PC-9 (cell line): ENCODE measurements at regions not wholly inside any gene's neighbourhood (a gene's known extent, or its start where the extent isn't known, plus 50 kb on each side); places are given as distances from the start of the nearest gene placed in this dataset.

Experiments used
- BruUV-seq: library from RNA; stranded (reverse); fragments of 400-500 nt; replicated peaks from 2 replicates; lab custom pipeline; 2021; lab: Mats Ljungman, UMichigan
- CTCF ChIA-PET: fragments of 300-600 bp; sonication (Branson Sonifier 250); formaldehyde crosslinking; loops from one replicate; lab custom pipeline; 2022; ENCODE audit warnings: antibody characterized with exemption; lab: Charles Lee
- POLR2A ChIA-PET: fragments of 300-600 bp; sonication (Branson Sonifier 250); formaldehyde crosslinking; loops from one replicate; lab custom pipeline; 2022; ENCODE audit warnings: antibody characterized with exemption; ENCODE audit not compliant: unreplicated experiment; lab: Charles Lee
- DNase-seq, 2 experiments: peaks; one replicate each; pipeline versions ENCODE4 v3.0.0 to v3.0.0-alpha.2; 2015 to 2022; ENCODE audit warnings: mixed read lengths in 1 of 2
- H2AFZ ChIP-seq: fragments of 200-600 bp; sonication (generic); 2 replicates; pipeline ENCODE4 v1.8.1; 2017; ENCODE audit warnings: antibody characterized with exemption
- H3F3A ChIP-seq: fragments of 200-600 bp; sonication (generic); 2 replicates; pipeline ENCODE4 v1.8.1; 2017; ENCODE audit warnings: antibody characterized with exemption, mild to moderate bottlenecking, low read depth; ENCODE audit not compliant: insufficient read depth
- H3K27ac ChIP-seq: fragments of 200-600 bp; sonication (generic); 2 replicates; pipeline ENCODE4 v1.6.1; 2016; ENCODE audit warnings: mixed run types
- H3K27me3 ChIP-seq: fragments of 200-600 bp; sonication (generic); 2 replicates; pipeline ENCODE4 v1.6.1; 2016; ENCODE audit warnings: low read depth, mixed run types; ENCODE audit not compliant: insufficient read depth
- H3K36me3 ChIP-seq: fragments of 200-600 bp; sonication (generic); 2 replicates; pipeline ENCODE4 v1.6.1; 2016; ENCODE audit warnings: low read depth, mixed run types
- H3K4me1 ChIP-seq: fragments of 200-600 bp; sonication (generic); replicated peaks from 2 replicates; pipeline ENCODE4 v1.6.1; 2016; ENCODE audit warnings: mixed run types; ENCODE audit not compliant: insufficient read depth
- H3K4me2 ChIP-seq: fragments of 200-600 bp; sonication (generic); 2 replicates; pipeline ENCODE4 v1.6.1; 2017; ENCODE audit warnings: mixed run types
- H3K4me3 ChIP-seq: fragments of 200-600 bp; sonication (generic); 2 replicates; pipeline ENCODE4 v1.6.1; 2016; ENCODE audit warnings: mixed run types
- H3K79me2 ChIP-seq: fragments of 200-600 bp; sonication (generic); 2 replicates; pipeline ENCODE4 v1.6.1; 2017; ENCODE audit warnings: low read depth, mixed run types
- H3K9me2 ChIP-seq: fragments of 200-600 bp; sonication (generic); 2 replicates; pipeline ENCODE4 v1.8.1; 2017; ENCODE audit warnings: mild to moderate bottlenecking; ENCODE audit not compliant: insufficient read depth
- H3K9me3 ChIP-seq: fragments of 200-600 bp; sonication (generic); 2 replicates; pipeline ENCODE4 v1.8.1; 2016; ENCODE audit warnings: low read depth; ENCODE audit not compliant: insufficient read depth
- H4K20me1 ChIP-seq: fragments of 200-600 bp; sonication (generic); 2 replicates; pipeline ENCODE4 v1.8.1; 2017; ENCODE audit not compliant: insufficient read depth
- EZH2 ChIP-seq: fragments of 200-600 bp; sonication (generic); IDR thresholded peaks from 2 replicates; pipeline ENCODE4 v1.8.0; 2017; ENCODE audit warnings: antibody characterized with exemption, low read depth
- intact Hi-C: fragments of 100-400 bp; cut with micrococcal nuclease; formaldehyde crosslinking; loops from one replicate; pipeline ENCODE4 v1.10.0; 2022; ENCODE audit not compliant: unreplicated experiment
- TF ChIP-seq, protein P1 (sequence below): fragments of 200-600 bp; sonication (generic); conservative IDR thresholded peaks from 2 replicates; pipeline ENCODE4 v1.6.1; 2017; ENCODE audit warnings: mixed run types, antibody characterized with exemption, mild to moderate bottlenecking, moderate library complexity

DNA sequence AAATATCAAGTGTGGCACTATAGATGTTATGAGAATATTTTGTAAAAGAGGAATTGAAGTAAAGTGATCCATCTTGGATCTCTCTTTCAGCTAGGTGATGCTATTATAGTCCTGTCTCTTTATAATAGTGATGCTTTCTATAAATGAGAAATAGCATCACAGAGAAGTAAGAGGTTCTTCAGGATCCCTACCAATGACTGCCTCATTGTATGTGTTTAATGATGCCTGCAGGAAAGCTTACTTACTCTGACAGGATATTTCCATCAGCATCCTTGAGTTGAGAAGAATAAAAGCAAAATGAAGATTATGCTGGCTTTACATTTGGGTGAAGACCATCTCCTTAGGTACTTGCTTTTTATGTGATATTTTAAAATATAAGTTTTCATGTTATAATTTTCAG lies 846.0 kb upstream of the LRFN5 start:
- H3K27ac ChIP-seq = no peak overlapping the region
- H3K4me2 ChIP-seq = no peak overlapping the region
- ChIA-PET POLR2A (no interaction called here), CTCF (no interaction called here)
- H3K27me3 ChIP-seq = no peaks in the 10 kb centered on the region
- TF ChIP-seq, protein P1, sequence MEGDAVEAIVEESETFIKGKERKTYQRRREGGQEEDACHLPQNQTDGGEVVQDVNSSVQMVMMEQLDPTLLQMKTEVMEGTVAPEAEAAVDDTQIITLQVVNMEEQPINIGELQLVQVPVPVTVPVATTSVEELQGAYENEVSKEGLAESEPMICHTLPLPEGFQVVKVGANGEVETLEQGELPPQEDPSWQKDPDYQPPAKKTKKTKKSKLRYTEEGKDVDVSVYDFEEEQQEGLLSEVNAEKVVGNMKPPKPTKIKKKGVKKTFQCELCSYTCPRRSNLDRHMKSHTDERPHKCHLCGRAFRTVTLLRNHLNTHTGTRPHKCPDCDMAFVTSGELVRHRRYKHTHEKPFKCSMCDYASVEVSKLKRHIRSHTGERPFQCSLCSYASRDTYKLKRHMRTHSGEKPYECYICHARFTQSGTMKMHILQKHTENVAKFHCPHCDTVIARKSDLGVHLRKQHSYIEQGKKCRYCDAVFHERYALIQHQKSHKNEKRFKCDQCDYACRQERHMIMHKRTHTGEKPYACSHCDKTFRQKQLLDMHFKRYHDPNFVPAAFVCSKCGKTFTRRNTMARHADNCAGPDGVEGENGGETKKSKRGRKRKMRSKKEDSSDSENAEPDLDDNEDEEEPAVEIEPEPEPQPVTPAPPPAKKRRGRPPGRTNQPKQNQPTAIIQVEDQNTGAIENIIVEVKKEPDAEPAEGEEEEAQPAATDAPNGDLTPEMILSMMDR = no peak
- TF ChIP-seq EZH2 = no peak
- no peaks in the 10 kb centered on the region for H4K20me1 ChIP-seq
- H3K36me3 ChIP-seq = no peaks in the 10 kb centered on the region
- no peak for DNase-seq
- no peak overlapping the region for H3K4me3 ChIP-seq
- intact Hi-C loops = no loop called here
- H2AFZ ChIP-seq = no peak overlapping the region
- H3K9me3 ChIP-seq = no peaks in the 10 kb centered on the region
- no TSS peak for BruUV-seq
- no peaks in the 10 kb centered on the region for H3K79me2 ChIP-seq
- H3K9me2 ChIP-seq = no peaks in the 10 kb centered on the region
- no peaks in the 10 kb centered on the region for H3F3A ChIP-seq
- no peaks in the 10 kb centered on the region for H3K4me1 ChIP-seq

DNA sequence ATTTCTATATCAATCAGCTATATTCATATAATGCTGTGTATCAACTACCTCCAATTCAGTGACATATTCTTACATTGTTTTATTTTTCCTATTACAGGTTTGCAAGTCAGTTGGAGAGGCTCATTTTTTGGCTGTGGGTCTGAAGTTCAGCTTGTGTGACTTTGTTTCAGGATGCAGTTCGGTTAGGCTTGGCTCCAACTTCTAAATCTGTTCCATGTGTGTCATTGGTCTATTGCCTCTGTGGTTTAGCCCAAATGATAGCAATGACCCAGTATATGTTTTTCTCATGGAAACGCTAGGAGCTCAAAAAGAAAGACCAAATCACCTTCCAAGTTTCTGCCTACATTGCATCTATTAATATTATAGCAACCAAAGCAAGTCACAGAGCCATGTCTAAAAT lies 848.6 kb upstream of the LRFN5 start:
- no peak overlapping the region for H3K4me2 ChIP-seq
- ChIA-PET POLR2A (no interaction called here), CTCF (no interaction called here)
- no TSS peak for BruUV-seq
- no peaks in the 10 kb centered on the region for H3K4me1 ChIP-seq
- intact Hi-C loops = no loop called here
- H3K9me2 ChIP-seq = no peaks in the 10 kb centered on the region
- H2AFZ ChIP-seq = no peak overlapping the region
- TF ChIP-seq, protein P1 = no peak
- TF ChIP-seq EZH2 = no peak
- no peaks in the 10 kb centered on the region for H3K36me3 ChIP-seq
- no peaks in the 10 kb centered on the region for H3F3A ChIP-seq
- H3K27me3 ChIP-seq = no peaks in the 10 kb centered on the region
- H3K79me2 ChIP-seq = no peaks in the 10 kb centered on the region
- H4K20me1 ChIP-seq = no peaks in the 10 kb centered on the region
- H3K4me3 ChIP-seq = no peak overlapping the region
- H3K27ac ChIP-seq = no peak overlapping the region
- H3K9me3 ChIP-seq = no peaks in the 10 kb centered on the region
- no peak for DNase-seq

DNA sequence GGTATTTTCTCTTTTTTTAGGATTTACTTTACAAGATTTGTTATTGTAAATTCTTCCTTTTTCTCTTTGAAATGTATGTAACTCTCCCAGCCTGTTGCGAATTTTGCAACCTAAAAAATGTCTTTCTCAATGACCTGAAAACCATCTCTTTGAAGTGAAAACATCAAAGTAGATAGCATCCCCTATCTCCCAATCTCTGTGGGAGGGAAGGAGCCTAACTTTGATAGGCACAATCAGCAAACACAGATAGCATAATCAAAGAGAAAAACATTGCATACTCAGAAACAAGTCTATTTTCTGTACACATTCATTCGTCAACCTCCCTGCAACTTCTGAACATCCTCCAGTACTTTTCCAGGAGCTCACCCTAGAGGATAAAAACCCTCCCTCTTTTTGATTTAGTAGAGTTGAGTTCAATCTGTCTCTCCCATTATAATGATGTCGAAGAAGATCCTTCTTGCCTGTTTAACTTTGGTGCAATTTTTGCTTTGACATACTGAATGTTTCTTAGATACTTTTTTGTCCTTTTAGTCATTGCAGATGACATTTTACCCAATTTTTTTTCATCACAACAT lies 849.2 kb upstream of the LRFN5 start:
- TF ChIP-seq EZH2 = no peak
- TF ChIP-seq, protein P1 = no peak
- no peaks in the 10 kb centered on the region for H3K9me3 ChIP-seq
- no peak for DNase-seq

More for the DNA sequence above, 849.2 kb upstream of the LRFN5 start:
- intact Hi-C loops = no loop called here
- POLR2A ChIA-PET = no interaction called here
- BruUV-seq = no TSS peak
- H3K36me3 ChIP-seq = no peaks in the 10 kb centered on the region
- CTCF ChIA-PET = no interaction called here
- no peak overlapping the region for H2AFZ ChIP-seq
- no peaks in the 10 kb centered on the region for H3K4me1 ChIP-seq
- no peaks in the 10 kb centered on the region for H3K79me2 ChIP-seq
- H3F3A ChIP-seq = no peaks in the 10 kb centered on the region
- H3K27ac ChIP-seq = no peak overlapping the region
- no peaks in the 10 kb centered on the region for H3K9me2 ChIP-seq
- H3K4me3 ChIP-seq = no peak overlapping the region
- H4K20me1 ChIP-seq = no peaks in the 10 kb centered on the region
- no peak overlapping the region for H3K4me2 ChIP-seq
- H3K27me3 ChIP-seq = no peaks in the 10 kb centered on the region
